ENCODE measurements at regions not wholly inside any gene's neighbourhood (a gene's known extent, or its start where the extent isn't known, plus 50 kb on each side); places are given as distances from the start of the nearest gene placed in this dataset.

DNA sequence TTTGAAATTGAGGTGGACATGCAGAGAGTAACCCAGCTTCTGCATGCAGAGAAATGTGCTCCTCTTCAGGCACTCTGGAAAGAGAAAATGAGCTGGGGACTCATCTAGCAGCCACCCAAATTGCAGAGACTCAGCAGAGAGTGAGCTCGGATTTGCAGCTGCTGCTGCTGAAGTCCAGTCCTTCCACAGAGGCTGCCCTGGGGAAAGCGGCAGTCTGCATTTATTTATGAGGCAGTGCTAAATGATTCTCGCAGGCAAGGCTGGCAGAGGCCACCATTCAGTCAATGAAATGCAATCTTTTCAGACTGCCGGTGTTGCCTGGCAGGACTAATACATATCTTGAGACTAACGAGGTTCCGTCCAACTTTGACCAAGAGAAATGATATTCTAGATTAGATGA, 404.8 kb downstream of the NLGN4X start:
- Histone ChIP-seq H4K20me1 (ENCODE audit: insufficient read depth) (no peaks in the 10 kb centered on the region), H3K79me2 (replicated peaks; ENCODE audit: insufficient read depth, low read length) (no peaks in the 10 kb centered on the region), H3F3A (ENCODE audit: insufficient read depth, low read length, poor library complexity, severe bottlenecking) (no peaks in the 10 kb centered on the region), H3K9me2 (ENCODE audit: insufficient read depth, low read length) (no peaks in the 10 kb centered on the region), H3K36me3 (ENCODE audit: insufficient read depth, low read length) (no peaks in the 10 kb centered on the region), H3K9ac (ENCODE audit: low read length) (no peak overlapping the region), H3K9me3 (ENCODE audit: low read length) (no peaks in the 10 kb centered on the region), H3K4me3 (ENCODE audit: low read length) (no peak overlapping the region), H3K27me3 (ENCODE audit: insufficient read depth, low read depth, low read length) (no peaks in the 10 kb centered on the region), H3K27ac (ENCODE audit: low read length) (no peak overlapping the region), H2AFZ (ENCODE audit: low read depth, low read length) (no peak overlapping the region), H3K4me2 (ENCODE audit: low read length) (no peak overlapping the region)
- TF ChIP-seq POLR2AphosphoS5 (IDR thresholded peaks at IDR 0.05), result no peak
- TF ChIP-seq, protein P1, sequence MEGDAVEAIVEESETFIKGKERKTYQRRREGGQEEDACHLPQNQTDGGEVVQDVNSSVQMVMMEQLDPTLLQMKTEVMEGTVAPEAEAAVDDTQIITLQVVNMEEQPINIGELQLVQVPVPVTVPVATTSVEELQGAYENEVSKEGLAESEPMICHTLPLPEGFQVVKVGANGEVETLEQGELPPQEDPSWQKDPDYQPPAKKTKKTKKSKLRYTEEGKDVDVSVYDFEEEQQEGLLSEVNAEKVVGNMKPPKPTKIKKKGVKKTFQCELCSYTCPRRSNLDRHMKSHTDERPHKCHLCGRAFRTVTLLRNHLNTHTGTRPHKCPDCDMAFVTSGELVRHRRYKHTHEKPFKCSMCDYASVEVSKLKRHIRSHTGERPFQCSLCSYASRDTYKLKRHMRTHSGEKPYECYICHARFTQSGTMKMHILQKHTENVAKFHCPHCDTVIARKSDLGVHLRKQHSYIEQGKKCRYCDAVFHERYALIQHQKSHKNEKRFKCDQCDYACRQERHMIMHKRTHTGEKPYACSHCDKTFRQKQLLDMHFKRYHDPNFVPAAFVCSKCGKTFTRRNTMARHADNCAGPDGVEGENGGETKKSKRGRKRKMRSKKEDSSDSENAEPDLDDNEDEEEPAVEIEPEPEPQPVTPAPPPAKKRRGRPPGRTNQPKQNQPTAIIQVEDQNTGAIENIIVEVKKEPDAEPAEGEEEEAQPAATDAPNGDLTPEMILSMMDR (IDR thresholded peaks at IDR 0.05; ENCODE audit: poor library complexity, severe bottlenecking), result no peak
- TF ChIP-seq RAD21 (conservative IDR thresholded peaks at IDR 0.05), result no peak
- no peak for TF ChIP-seq SMC3 (conservative IDR thresholded peaks at IDR 0.05; ENCODE audit: poor library complexity)

DNA sequence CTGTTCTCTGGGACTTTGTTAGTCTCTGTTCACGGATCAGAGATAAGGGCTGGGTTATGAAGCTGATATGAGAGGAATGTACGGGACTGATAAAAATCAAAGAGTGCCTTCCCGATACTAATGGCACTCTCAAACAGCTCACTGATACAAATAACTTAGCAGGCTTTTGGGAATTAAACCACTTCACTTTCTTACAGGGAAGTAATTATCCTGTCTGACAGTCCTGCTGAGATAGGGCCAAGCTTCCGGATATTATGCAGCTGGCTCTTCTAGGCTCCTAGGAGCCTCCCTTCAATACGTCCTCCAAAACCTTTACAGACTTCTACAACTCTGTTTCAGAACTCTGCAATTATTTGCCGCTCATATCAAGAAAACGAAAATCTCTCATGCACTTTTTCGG, 418.0 kb downstream of the NLGN4X start:
- Histone ChIP-seq H3K27ac (ENCODE audit: low read length) (no peak overlapping the region), H3K79me2 (replicated peaks; ENCODE audit: insufficient read depth, low read length) (no peaks in the 10 kb centered on the region), H3K36me3 (ENCODE audit: insufficient read depth, low read length) (no peaks in the 10 kb centered on the region), H3K9me3 (ENCODE audit: low read length) (no peaks in the 10 kb centered on the region), H2AFZ (ENCODE audit: low read depth, low read length) (no peak overlapping the region), H3F3A (ENCODE audit: insufficient read depth, low read length, poor library complexity, severe bottlenecking) (no peaks in the 10 kb centered on the region), H4K20me1 (ENCODE audit: insufficient read depth) (no peaks in the 10 kb centered on the region), H3K4me2 (ENCODE audit: low read length) (no peak overlapping the region), H3K4me3 (ENCODE audit: low read length) (no peak overlapping the region), H3K27me3 (ENCODE audit: insufficient read depth, low read depth, low read length) (no peaks in the 10 kb centered on the region), H3K9ac (ENCODE audit: low read length) (no peak overlapping the region), H3K9me2 (ENCODE audit: insufficient read depth, low read length) (no peaks in the 10 kb centered on the region)
- TF ChIP-seq EZH2 (IDR thresholded peaks at IDR 0.05; ENCODE audit: borderline replicate concordance, insufficient read depth, low read length, poor library complexity, severe bottlenecking) (no peak), TAF1 (IDR thresholded peaks at IDR 0.05; ENCODE audit: low read depth) (no peak), EP300 (conservative IDR thresholded peaks at IDR 0.05; ENCODE audit: poor library complexity, severe bottlenecking) (no peak), MXI1 (conservative IDR thresholded peaks at IDR 0.05; ENCODE audit: poor library complexity, severe bottlenecking) (no peak), SMC3 (conservative IDR thresholded peaks at IDR 0.05; ENCODE audit: poor library complexity) (no peak)

DNA sequence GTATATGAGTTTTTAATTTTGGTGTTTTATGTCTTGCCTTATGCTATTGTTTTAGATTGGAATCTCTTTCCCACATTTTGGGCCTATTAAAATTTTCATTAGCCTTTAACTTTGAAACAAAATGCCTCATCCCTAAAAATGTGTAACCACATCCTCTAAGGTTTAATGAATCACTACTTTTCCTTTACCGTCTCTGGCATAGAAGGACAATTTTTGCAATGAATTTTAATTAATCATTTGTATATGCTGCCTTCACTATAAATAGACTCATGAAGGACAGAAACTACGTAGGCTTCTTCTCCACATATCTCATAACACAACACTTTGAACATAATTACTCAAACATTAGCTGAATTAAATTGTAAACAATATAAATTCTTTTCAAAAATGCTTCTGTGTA, 421.5 kb downstream of the NLGN4X start:
- H3K79me2 ChIP-seq (replicated peaks; ENCODE audit: insufficient read depth, low read length), result no peaks in the 10 kb centered on the region
- H3F3A ChIP-seq (ENCODE audit: insufficient read depth, low read length, poor library complexity, severe bottlenecking), result no peaks in the 10 kb centered on the region
- H3K4me2 ChIP-seq (ENCODE audit: low read length), result no peak overlapping the region
- no peak overlapping the region for H3K9ac ChIP-seq (ENCODE audit: low read length)
- H2AFZ ChIP-seq (ENCODE audit: low read depth, low read length), result no peak overlapping the region
- H3K27me3 ChIP-seq (ENCODE audit: insufficient read depth, low read depth, low read length), result no peaks in the 10 kb centered on the region
- no peaks in the 10 kb centered on the region for H3K9me3 ChIP-seq (ENCODE audit: low read length)
- no peak overlapping the region for H3K4me3 ChIP-seq (ENCODE audit: low read length)
- H4K20me1 ChIP-seq (ENCODE audit: insufficient read depth), result no peaks in the 10 kb centered on the region
- no peak for TF ChIP-seq EZH2 (IDR thresholded peaks at IDR 0.05; ENCODE audit: borderline replicate concordance, insufficient read depth, low read length, poor library complexity, severe bottlenecking)
- no peak for TF ChIP-seq SMC3 (conservative IDR thresholded peaks at IDR 0.05; ENCODE audit: poor library complexity)
- no peak for TF ChIP-seq TAF1 (IDR thresholded peaks at IDR 0.05; ENCODE audit: low read depth)
- no peak for TF ChIP-seq MXI1 (conservative IDR thresholded peaks at IDR 0.05; ENCODE audit: poor library complexity, severe bottlenecking)
- no peak for TF ChIP-seq RAD21 (conservative IDR thresholded peaks at IDR 0.05)
- TF ChIP-seq EP300 (conservative IDR thresholded peaks at IDR 0.05; ENCODE audit: poor library complexity, severe bottlenecking), result no peak
- TF ChIP-seq, protein P2, sequence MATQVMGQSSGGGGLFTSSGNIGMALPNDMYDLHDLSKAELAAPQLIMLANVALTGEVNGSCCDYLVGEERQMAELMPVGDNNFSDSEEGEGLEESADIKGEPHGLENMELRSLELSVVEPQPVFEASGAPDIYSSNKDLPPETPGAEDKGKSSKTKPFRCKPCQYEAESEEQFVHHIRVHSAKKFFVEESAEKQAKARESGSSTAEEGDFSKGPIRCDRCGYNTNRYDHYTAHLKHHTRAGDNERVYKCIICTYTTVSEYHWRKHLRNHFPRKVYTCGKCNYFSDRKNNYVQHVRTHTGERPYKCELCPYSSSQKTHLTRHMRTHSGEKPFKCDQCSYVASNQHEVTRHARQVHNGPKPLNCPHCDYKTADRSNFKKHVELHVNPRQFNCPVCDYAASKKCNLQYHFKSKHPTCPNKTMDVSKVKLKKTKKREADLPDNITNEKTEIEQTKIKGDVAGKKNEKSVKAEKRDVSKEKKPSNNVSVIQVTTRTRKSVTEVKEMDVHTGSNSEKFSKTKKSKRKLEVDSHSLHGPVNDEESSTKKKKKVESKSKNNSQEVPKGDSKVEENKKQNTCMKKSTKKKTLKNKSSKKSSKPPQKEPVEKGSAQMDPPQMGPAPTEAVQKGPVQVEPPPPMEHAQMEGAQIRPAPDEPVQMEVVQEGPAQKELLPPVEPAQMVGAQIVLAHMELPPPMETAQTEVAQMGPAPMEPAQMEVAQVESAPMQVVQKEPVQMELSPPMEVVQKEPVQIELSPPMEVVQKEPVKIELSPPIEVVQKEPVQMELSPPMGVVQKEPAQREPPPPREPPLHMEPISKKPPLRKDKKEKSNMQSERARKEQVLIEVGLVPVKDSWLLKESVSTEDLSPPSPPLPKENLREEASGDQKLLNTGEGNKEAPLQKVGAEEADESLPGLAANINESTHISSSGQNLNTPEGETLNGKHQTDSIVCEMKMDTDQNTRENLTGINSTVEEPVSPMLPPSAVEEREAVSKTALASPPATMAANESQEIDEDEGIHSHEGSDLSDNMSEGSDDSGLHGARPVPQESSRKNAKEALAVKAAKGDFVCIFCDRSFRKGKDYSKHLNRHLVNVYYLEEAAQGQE (IDR thresholded peaks at IDR 0.05; ENCODE audit: borderline replicate concordance), result no peak
- no peak for TF ChIP-seq POLR2AphosphoS5 (IDR thresholded peaks at IDR 0.05)
- TF ChIP-seq, protein P1 (IDR thresholded peaks at IDR 0.05; ENCODE audit: poor library complexity, severe bottlenecking), result no peak
- no peak overlapping the region for H3K27ac ChIP-seq (ENCODE audit: low read length)
- no peaks in the 10 kb centered on the region for H3K9me2 ChIP-seq (ENCODE audit: insufficient read depth, low read length)
- no peaks in the 10 kb centered on the region for H3K36me3 ChIP-seq (ENCODE audit: insufficient read depth, low read length)

Measured in neural cell (in vitro differentiated cells).